ENCODE measurements at regions not wholly inside any gene's neighbourhood (a gene's known extent, or its start where the extent isn't known, plus 50 kb on each side); places are given as distances from the start of the nearest gene placed in this dataset.

GRCh38 chr4:17336524-17336961 is 175.3 kb downstream of the QDPR start:
- DNase-seq: no peak

- no peak for DNase-seq
Observed at GRCh38 chr4:17336069-17336468, 175.8 kb downstream of the QDPR start.

- DNase-seq: no peak
Observed at GRCh38 chr4:17335371-17335770, 176.5 kb downstream of the QDPR start.

GRCh38 chr4:17332478-17332877 is 179.4 kb downstream of the QDPR start:
- no peak for DNase-seq

GRCh38 chr4:17329046-17329445 is 182.8 kb downstream of the QDPR start:
- no peak for DNase-seq

- no peak for DNase-seq
Observed at GRCh38 chr4:17328141-17328815, 183.6 kb downstream of the QDPR start.

- no peak for DNase-seq
Observed at GRCh38 chr4:17327591-17327990, 184.3 kb downstream of the QDPR start.

GRCh38 chr4:17326756-17327155 is 185.1 kb downstream of the QDPR start:
- DNase-seq: no peak

- DNase-seq: no peak
Observed at GRCh38 chr4:17325098-17325497, 186.8 kb downstream of the QDPR start.

GRCh38 chr4:17324386-17324830 is 187.5 kb downstream of the QDPR start:
- peak; percentile 68 for DNase-seq

- peak; percentile 43 for DNase-seq
Observed at GRCh38 chr4:17323554-17324385, 188.1 kb downstream of the QDPR start.

GRCh38 chr4:17322514-17322913 is 189.4 kb downstream of the QDPR start:
- DNase-seq: no peak

- no peak for DNase-seq
Observed at GRCh38 chr4:17320046-17320445, 191.8 kb downstream of the QDPR start.

GRCh38 chr4:17317526-17317925 is 194.4 kb downstream of the QDPR start:
- no peak for DNase-seq

- peak; percentile 42 for DNase-seq
Observed at GRCh38 chr4:17316566-17316965, 195.3 kb downstream of the QDPR start.

GRCh38 chr4:17315459-17315858 is 196.4 kb downstream of the QDPR start:
- no peak for DNase-seq

GRCh38 chr4:17313194-17313593 is 198.7 kb downstream of the QDPR start:
- no peak for DNase-seq

- peak; percentile 48 for DNase-seq
Observed at GRCh38 chr4:17310269-17310652, 201.6 kb downstream of the QDPR start.

- DNase-seq: peak; percentile 35
Observed at GRCh38 chr4:17309567-17310268, 202.2 kb downstream of the QDPR start.

- no peak for DNase-seq
Observed at GRCh38 chr4:17301869-17302268, 210.0 kb downstream of the QDPR start.

GRCh38 chr4:17301266-17301665 is 210.6 kb downstream of the QDPR start:
- DNase-seq: no peak

GRCh38 chr4:17296921-17297890 is 214.7 kb downstream of the QDPR start:
- no peak for DNase-seq

All from fibroblast of skin of abdomen (primary cell).